Heart left ventricle (tissue), 16 donors: ENCODE measurements at regions not wholly inside any gene's neighbourhood (a gene's known extent, or its start where the extent isn't known, plus 50 kb on each side); places are given as distances from the start of the nearest gene placed in this dataset.

ENCODE experiments used
- ATAC-seq, 4 donors: fragments of 200-7000 bp; cut with Tn5 transposase; one replicate each; pipeline ENCODE4 v1.9.1; 2020 to 2022; ENCODE audit warnings: moderate library complexity in 4 of 4, mild to moderate bottlenecking in 3 of 4, moderate number of reproducible peaks in 1 of 4
- DNase-seq, 5 donors: peaks; one replicate each; pipeline ENCODE4 v3.0.0-alpha.2; 2020
- H3K27ac ChIP-seq, 12 donors: fragments of 200-600 bp; sonication (generic) in 4 of 12; one replicate each; pipeline versions ENCODE4 v1.5.0 to v1.8.0; 2016 to 2022; ENCODE audit warnings: mild to moderate bottlenecking in 2 of 12
- H3K27me3 ChIP-seq, 9 donors: fragments of 200-600 bp; sonication (generic) in 2 of 9; one replicate each; pipeline versions ENCODE4 v1.5.1 to v1.8.0; 2016 to 2022; ENCODE audit warnings: mild to moderate bottlenecking in 3 of 9
- H3K36me3 ChIP-seq, 9 donors: fragments of 200-600 bp; sonication (generic) in 2 of 9; one replicate each; pipeline versions ENCODE4 v1.5.0 to v1.8.0; 2018 to 2022; ENCODE audit warnings: mild to moderate bottlenecking in 2 of 9
- H3K4me1 ChIP-seq, 12 donors: fragments of 200-600 bp; sonication (generic) in 4 of 12; one replicate each; pipeline versions ENCODE4 v1.5.0 to v1.8.0; 2016 to 2022; ENCODE audit warnings: mild to moderate bottlenecking in 3 of 12
- H3K4me3 ChIP-seq, 12 donors: fragments of 200-600 bp; sonication (generic) in 4 of 12; one replicate each; pipeline versions ENCODE4 v1.5.0 to v1.8.0; 2017 to 2022; ENCODE audit warnings: mild to moderate bottlenecking in 9 of 12, moderate library complexity in 4 of 12
- H3K9me3 ChIP-seq, 12 donors: fragments of 200-600 bp; sonication (generic) in 4 of 12; one replicate each; pipeline versions ENCODE4 v1.5.0 to v1.8.0; 2016 to 2022; ENCODE audit warnings: mild to moderate bottlenecking in 1 of 12
- POLR2A ChIP-seq, 2 donors: fragments of 450-650 bp; IDR thresholded peaks; one replicate each; pipeline ENCODE4 v1.6.1; 2017; ENCODE audit warnings: antibody characterized with exemption in 2 of 2, mild to moderate bottlenecking in 2 of 2, moderate library complexity in 2 of 2
- WGBS, 4 donors: extraction: QIAGEN DNeasy Blood & Tissue Kit in 2 of 4; methylation state at CpG; one replicate each; pipeline versions ENCODE4 v1.1.5 to v1.1.7; 2013 to 2018; 5-methylcytosine and 5-hydroxymethylcytosine counted together
- intact Hi-C, 10 donors: fragments of 100-400 bp; cut with DNase I; formaldehyde crosslinking; loops; one replicate each; pipeline versions ENCODE4 v1.11.1 to v1.14.2; 2022
- TF ChIP-seq, protein P1 (sequence below), 12 donors: fragments of 200-600 bp; sonication (generic) in 4 of 12; IDR thresholded peaks; one replicate each; pipeline versions ENCODE4 v1.5.0 to v1.8.0; 2018 to 2022; ENCODE audit warnings: antibody characterized with exemption in 12 of 12, mild to moderate bottlenecking in 5 of 12
- donor health status: ischemic (EF 13 %, LVEDD 7.1; RV severe dilation, severe dysfunction).
- donor health status: healthy with polysubstance abuse.
- donor health status: DM: no; HTN: yes; CAD: no.
- donor health status: DM: no; HTN: no; CAD: no.
- donor health status: ischemic (EF 25% LVEDD 6.9; RV normal size, moderate dysfunction).
- donor health status: ischemic (EF 25% LVEDD 5.7; RV mildly dilated, moderate dysfunction).
- donor health status: healthy.
- donor health status: DM: yes; HTN: yes; CAD: no.
- donor health status: ischemic (EF 35%, LVEDD 5.7; RV mildly dilated, moderate dysfunction).
- donor health status: nonischemic (EF 11% LVEDD 7.7; RV severe dilation, severe dysfunction).
- donor health status: DM: yes; HTN: yes; CAD: no.
- donor health status: PGD.
- donor health status: ischemic (EF 29% LVEDD 5.4; RV normal size, mild dysfunction).
- donor health status: nonischemic (EF 23%, LVEDD 6.1; RV moderate dilation, normal function).

- TF ChIP-seq POLR2A (IDR thresholded peaks at IDR 0.05): no peak
- TF ChIP-seq, protein P1, sequence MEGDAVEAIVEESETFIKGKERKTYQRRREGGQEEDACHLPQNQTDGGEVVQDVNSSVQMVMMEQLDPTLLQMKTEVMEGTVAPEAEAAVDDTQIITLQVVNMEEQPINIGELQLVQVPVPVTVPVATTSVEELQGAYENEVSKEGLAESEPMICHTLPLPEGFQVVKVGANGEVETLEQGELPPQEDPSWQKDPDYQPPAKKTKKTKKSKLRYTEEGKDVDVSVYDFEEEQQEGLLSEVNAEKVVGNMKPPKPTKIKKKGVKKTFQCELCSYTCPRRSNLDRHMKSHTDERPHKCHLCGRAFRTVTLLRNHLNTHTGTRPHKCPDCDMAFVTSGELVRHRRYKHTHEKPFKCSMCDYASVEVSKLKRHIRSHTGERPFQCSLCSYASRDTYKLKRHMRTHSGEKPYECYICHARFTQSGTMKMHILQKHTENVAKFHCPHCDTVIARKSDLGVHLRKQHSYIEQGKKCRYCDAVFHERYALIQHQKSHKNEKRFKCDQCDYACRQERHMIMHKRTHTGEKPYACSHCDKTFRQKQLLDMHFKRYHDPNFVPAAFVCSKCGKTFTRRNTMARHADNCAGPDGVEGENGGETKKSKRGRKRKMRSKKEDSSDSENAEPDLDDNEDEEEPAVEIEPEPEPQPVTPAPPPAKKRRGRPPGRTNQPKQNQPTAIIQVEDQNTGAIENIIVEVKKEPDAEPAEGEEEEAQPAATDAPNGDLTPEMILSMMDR (IDR thresholded peaks at IDR 0.05): no peak
- Histone ChIP-seq H3K9me3 (no peaks in the 10 kb centered on the region), H3K36me3 (no peaks in the 10 kb centered on the region), H3K4me3 (no peak overlapping the region), H3K27me3 (no peaks in the 10 kb centered on the region), H3K4me1 (no peaks in the 10 kb centered on the region), H3K27ac (no peak overlapping the region)
- DNase-seq (no peak), ATAC-seq (no peak)
- WGBS, 4 donors: 76 to 83% (median 79%) methylated on average over 7 of the region's 7 CpGs
- intact Hi-C loops: no loop called here
Measured at GRCh38 chr18:24850532-24850931, 390.1 kb downstream of the HRH4 start.

DNA sequence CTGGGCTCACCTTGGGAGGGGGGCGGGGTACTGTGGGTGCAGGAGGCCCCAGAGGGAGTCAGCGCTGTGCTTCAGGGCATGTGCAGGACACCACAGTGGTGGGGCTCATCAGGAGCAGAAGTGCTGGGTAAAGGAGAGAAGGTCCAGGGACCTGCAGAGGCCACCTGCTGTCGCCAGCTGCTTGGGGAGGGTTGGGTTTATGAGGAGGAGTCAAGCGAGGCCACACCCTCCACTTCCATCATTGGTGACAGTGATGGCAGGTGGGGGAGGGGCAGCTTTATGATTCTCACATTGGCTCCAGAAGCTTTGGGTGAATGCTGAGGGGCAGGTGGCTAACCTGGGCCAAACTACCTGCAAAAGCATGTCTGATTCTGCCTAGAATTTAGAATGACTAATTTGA lies 392.6 kb downstream of the HRH4 start:
- H3K36me3 ChIP-seq: no peaks in the 10 kb centered on the region
- DNase-seq: no peak
- no peak overlapping the region for H3K27ac ChIP-seq
- no peak for ATAC-seq
- H3K9me3 ChIP-seq: no peaks in the 10 kb centered on the region
- TF ChIP-seq POLR2A (IDR thresholded peaks at IDR 0.05): no peak
- TF ChIP-seq, protein P1 (IDR thresholded peaks at IDR 0.05): no peak
- H3K4me3 ChIP-seq: no peak overlapping the region
- H3K4me1 ChIP-seq: no peaks in the 10 kb centered on the region
- intact Hi-C loops: no loop called here
- WGBS, 4 donors: 89 to 94% (median 92%) methylated on average over 3 to 4 of the region's 4 CpGs
- no peaks in the 10 kb centered on the region for H3K27me3 ChIP-seq

GRCh38 chr18:24860978-24861680 lies 400.7 kb downstream of the HRH4 start:
- no peaks in the 10 kb centered on the region for H3K36me3 ChIP-seq
- intact Hi-C loops: no loop called here
- H3K4me3 ChIP-seq: no peak overlapping the region
- no peak overlapping the region for H3K27ac ChIP-seq
- WGBS, 4 donors: 67 to 73% (median 70%) methylated on average over 10 of the region's 10 CpGs
- no peaks in the 10 kb centered on the region for H3K9me3 ChIP-seq
- no peaks in the 10 kb centered on the region for H3K27me3 ChIP-seq
- peak in 3 of 4 donors; percentile 15 to 45 (median 37) for ATAC-seq
- TF ChIP-seq, protein P1 (IDR thresholded peaks at IDR 0.05): no peak
- no peak for TF ChIP-seq POLR2A (IDR thresholded peaks at IDR 0.05)
- DNase-seq: no peak
- peaks cover 0 to 4% (median 0%) of the 10 kb centered on the region in 12 donors for H3K4me1 ChIP-seq

- H3K4me3 ChIP-seq: peak overlapping the region in 3 of 12 donors; percentile 5 to 38 (median 10)
- WGBS, 4 donors: 62 to 74% (median 67%) methylated on average over 18 of the region's 18 CpGs
- DNase-seq: peak in 1 of 5 donors; percentile 15
- no peaks in the 10 kb centered on the region for H3K9me3 ChIP-seq
- intact Hi-C loops: no loop called here
- no peaks in the 10 kb centered on the region for H3K36me3 ChIP-seq
- no peaks in the 10 kb centered on the region for H3K27me3 ChIP-seq
- H3K4me1 ChIP-seq: peaks cover 0 to 4% (median 0%) of the 10 kb centered on the region in 12 donors
- no peak overlapping the region for H3K27ac ChIP-seq
- no peak for TF ChIP-seq POLR2A (IDR thresholded peaks at IDR 0.05)
- TF ChIP-seq, protein P1 (IDR thresholded peaks at IDR 0.05): no peak
- ATAC-seq: peak in 1 of 4 donors; percentile 45
Measured at GRCh38 chr18:24862201-24862816, 401.9 kb downstream of the HRH4 start.
